WTC11 (cell line): ENCODE measurements at regions not wholly inside any gene's neighbourhood (a gene's known extent, or its start where the extent isn't known, plus 50 kb on each side); places are given as distances from the start of the nearest gene placed in this dataset.

Source experiments
- ATAC-seq: fragments of 200-7000 bp; cut with Tn5 transposase; 2 replicates; pipeline ENCODE4 v1.10.0; 2021; ENCODE audit warnings: mild to moderate bottlenecking, moderate library complexity
- CTCF ChIA-PET: fragments of 300-600 bp; sonication (Branson Sonifier 250); formaldehyde crosslinking; loops from one replicate; lab custom pipeline; 2021; ENCODE audit warnings: antibody characterized with exemption; lab: Charles Lee
- POLR2A ChIA-PET: fragments of 350-600 bp; sonication (Branson Sonifier 250); formaldehyde crosslinking; loops from one replicate; lab custom pipeline; 2021; ENCODE audit warnings: antibody characterized with exemption; lab: Charles Lee
- DNase-seq: peaks from one replicate; pipeline ENCODE4 v3.0.0; 2021; ENCODE audit warnings: low spot score
- H3K27ac Mint-ChIP-seq: 2 replicates; pipeline ENCODE4 v1.8.0; 2021; ENCODE audit warnings: mixed read lengths
- H3K27me3 Mint-ChIP-seq: 2 replicates; pipeline ENCODE4 v1.8.0; 2021; ENCODE audit warnings: low read depth, mild to moderate bottlenecking, moderate library complexity, mixed read lengths
- H3K36me3 Mint-ChIP-seq: 2 replicates; pipeline ENCODE4 v1.8.0; 2021; ENCODE audit warnings: mixed read lengths
- H3K4me1 Mint-ChIP-seq: 2 replicates; pipeline ENCODE4 v1.8.0; 2022; ENCODE audit warnings: mixed read lengths
- H3K4me3 Mint-ChIP-seq: 2 replicates; pipeline ENCODE4 v1.8.0; 2021; ENCODE audit warnings: mild to moderate bottlenecking, moderate library complexity, mixed read lengths
- H3K9me3 Mint-ChIP-seq: 2 replicates; pipeline ENCODE4 v1.8.0; 2021; ENCODE audit warnings: mixed read lengths
- CBFB ChIP-seq: sonication (generic); formaldehyde crosslinking; IDR thresholded peaks from 2 replicates; pipeline ENCODE4 v1.8.1; 2022; ENCODE audit warnings: mild to moderate bottlenecking, low read depth, missing genetic modification reagents
- CREM ChIP-seq: sonication (generic); formaldehyde crosslinking; IDR thresholded peaks from 2 replicates; pipeline ENCODE4 v1.8.1; 2022; ENCODE audit warnings: mild to moderate bottlenecking, missing genetic modification reagents, moderate library complexity
- GABPB1 ChIP-seq: sonication (generic); formaldehyde crosslinking; IDR thresholded peaks from 2 replicates; pipeline ENCODE4 v1.8.1; 2023; ENCODE audit warnings: mild to moderate bottlenecking, missing genetic modification reagents
- IRF2 ChIP-seq: sonication (generic); formaldehyde crosslinking; IDR thresholded peaks from 2 replicates; pipeline ENCODE4 v1.8.0; 2022; ENCODE audit warnings: low read depth, missing genetic modification reagents, borderline replicate concordance
- JUN ChIP-seq: sonication (generic); formaldehyde crosslinking; IDR thresholded peaks from 2 replicates; pipeline ENCODE4 v1.8.0; 2023; ENCODE audit warnings: mild to moderate bottlenecking, missing genetic modification reagents
- NFATC4 ChIP-seq: fragments of 250-450 bp; sonication (Bioruptor Pico); IDR thresholded peaks from 2 replicates; pipeline ENCODE4 v1.9.0; 2021; ENCODE audit warnings: mild to moderate bottlenecking
- NR1H2 ChIP-seq: sonication (generic); formaldehyde crosslinking; IDR thresholded peaks from 2 replicates; pipeline ENCODE4 v1.9.0; 2021; ENCODE audit warnings: mild to moderate bottlenecking, moderate library complexity, missing genetic modification reagents
- PRDM15 ChIP-seq: sonication (generic); formaldehyde crosslinking; IDR thresholded peaks from 2 replicates; pipeline ENCODE4 v1.8.0; 2022; ENCODE audit warnings: missing genetic modification reagents
- PREB ChIP-seq: sonication (generic); formaldehyde crosslinking; IDR thresholded peaks from 2 replicates; pipeline ENCODE4 v1.8.1; 2022; ENCODE audit warnings: mild to moderate bottlenecking, missing genetic modification reagents, moderate library complexity, borderline replicate concordance
- PRRX2 ChIP-seq: fragments of 250-450 bp; sonication (Bioruptor Pico); IDR thresholded peaks from 2 replicates; pipeline ENCODE4 v1.8.0; 2021; ENCODE audit warnings: mild to moderate bottlenecking
- SMAD3 ChIP-seq: sonication (generic); formaldehyde crosslinking; IDR thresholded peaks from 2 replicates; pipeline ENCODE4 v1.8.0; 2022; ENCODE audit warnings: missing genetic modification reagents, mild to moderate bottlenecking, borderline replicate concordance
- SOX15 ChIP-seq: fragments of 250-450 bp; sonication (Bioruptor Pico); IDR thresholded peaks from 2 replicates; pipeline ENCODE4 v1.9.0; 2021; ENCODE audit warnings: mild to moderate bottlenecking
- TCF7 ChIP-seq: sonication (generic); formaldehyde crosslinking; IDR thresholded peaks from 2 replicates; pipeline ENCODE4 v1.8.0; 2022; ENCODE audit warnings: mild to moderate bottlenecking, low read depth, missing genetic modification reagents, moderate library complexity
- TEAD4 ChIP-seq: sonication (generic); formaldehyde crosslinking; IDR thresholded peaks from 2 replicates; pipeline ENCODE4 v1.8.0; 2022; ENCODE audit warnings: mild to moderate bottlenecking, missing genetic modification reagents
- ZBTB21 ChIP-seq: sonication (generic); formaldehyde crosslinking; IDR thresholded peaks from 2 replicates; pipeline ENCODE4 v1.8.1; 2023; ENCODE audit warnings: mild to moderate bottlenecking, missing genetic modification reagents, borderline replicate concordance
- ZMAT4 ChIP-seq: fragments of 250-450 bp; sonication (Bioruptor Pico); IDR thresholded peaks from 2 replicates; pipeline ENCODE4 v1.9.0; 2021; ENCODE audit warnings: mild to moderate bottlenecking
- ZNF121 ChIP-seq: sonication (generic); formaldehyde crosslinking; IDR thresholded peaks from 2 replicates; pipeline ENCODE4 v1.8.0; 2023; ENCODE audit warnings: missing genetic modification reagents
- ZNF219 ChIP-seq: sonication (generic); formaldehyde crosslinking; IDR thresholded peaks from 2 replicates; pipeline ENCODE4 v1.8.0; 2023; ENCODE audit warnings: missing genetic modification reagents, mild to moderate bottlenecking, borderline replicate concordance
- ZNF396 ChIP-seq: fragments of 250-450 bp; sonication (Bioruptor Pico); IDR thresholded peaks from 2 replicates; pipeline ENCODE4 v1.8.0; 2021; ENCODE audit warnings: mild to moderate bottlenecking, moderate library complexity, borderline replicate concordance
- ZNF512 ChIP-seq: sonication (generic); formaldehyde crosslinking; IDR thresholded peaks from 2 replicates; pipeline ENCODE4 v1.8.1; 2022; ENCODE audit warnings: missing genetic modification reagents, borderline replicate concordance
- ZSCAN18 ChIP-seq: fragments of 250-450 bp; sonication (Bioruptor Pico); IDR thresholded peaks from 2 replicates; pipeline ENCODE4 v2.1.2; 2022; ENCODE audit warnings: mild to moderate bottlenecking, moderate library complexity

- TF ChIP-seq ZMAT4 (CRISPR knock-in tag) (no peak), CBFB (no peak), ZSCAN18 (CRISPR knock-in tag) (no peak), TEAD4 (CRISPR knock-in tag) (no peak), SMAD3 (CRISPR knock-in tag) (no peak)
- TF ChIP-seq, all 79 proteins: peak for 0
These were observed 478.2 kb upstream of the EEF2KMT start (continued) for GRCh38 chr16:5575646-5576245.

GRCh38 chr16:5575121-5575520 lies 477.5 kb upstream of the EEF2KMT start:
- H3K27ac Mint-ChIP-seq: no peak overlapping the region
- DNase-seq (no peak), ATAC-seq (no peak)
- H3K36me3 Mint-ChIP-seq: peaks cover 73% of the 10 kb centered on the region
- H3K27me3 Mint-ChIP-seq: peaks cover 25% of the 10 kb centered on the region
- ChIA-PET CTCF (no interaction called here), POLR2A (no interaction called here)
- peaks cover 86% of the 10 kb centered on the region for H3K9me3 Mint-ChIP-seq
- no peak overlapping the region for H3K4me3 Mint-ChIP-seq
- no peak for TF ChIP-seq NR1H2 (CRISPR knock-in tag)
- no peak for TF ChIP-seq ZBTB21
- no peak for TF ChIP-seq JUN (CRISPR knock-in tag)
- H3K4me1 Mint-ChIP-seq: no peaks in the 10 kb centered on the region

GRCh38 chr16:5572056-5572455 lies 474.5 kb upstream of the EEF2KMT start:
- Mint-ChIP-seq H3K4me3 (no peak overlapping the region), H3K27me3 (peaks cover 26% of the 10 kb centered on the region), H3K27ac (no peak overlapping the region), H3K36me3 (peaks cover 81% of the 10 kb centered on the region), H3K4me1 (no peaks in the 10 kb centered on the region), H3K9me3 (peaks cover 91% of the 10 kb centered on the region)
- ATAC-seq (no peak), DNase-seq (no peak)
- CTCF ChIA-PET: no interaction called here
- TF ChIP-seq ZNF396 (CRISPR knock-in tag) (no peak), ZBTB21 (no peak)
- POLR2A ChIA-PET: no interaction called here

GRCh38 chr16:5571446-5571845 lies 473.9 kb upstream of the EEF2KMT start:
- TF ChIP-seq ZNF121 (CRISPR knock-in tag) (no peak), ZNF512 (CRISPR knock-in tag) (no peak), GABPB1 (CRISPR knock-in tag) (no peak), PRRX2 (CRISPR knock-in tag) (no peak), NFATC4 (CRISPR knock-in tag) (no peak), TCF7 (CRISPR knock-in tag) (no peak), IRF2 (CRISPR knock-in tag) (no peak), SOX15 (CRISPR knock-in tag) (no peak), ZNF219 (CRISPR knock-in tag) (no peak), PRDM15 (CRISPR knock-in tag) (no peak), PREB (CRISPR knock-in tag) (no peak), CREM (CRISPR knock-in tag) (no peak), SMAD3 (CRISPR knock-in tag) (no peak)
- Mint-ChIP-seq H3K36me3 (peaks cover 80% of the 10 kb centered on the region), H3K4me3 (no peak overlapping the region), H3K27ac (no peak overlapping the region), H3K27me3 (peaks cover 24% of the 10 kb centered on the region), H3K4me1 (no peaks in the 10 kb centered on the region), H3K9me3 (peaks cover 90% of the 10 kb centered on the region)
- ChIA-PET POLR2A (no interaction called here), CTCF (no interaction called here)
- ATAC-seq: no peak
- DNase-seq: no peak
